ENCODE measurements at regions not wholly inside any gene's neighbourhood (a gene's known extent, or its start where the extent isn't known, plus 50 kb on each side); places are given as distances from the start of the nearest gene placed in this dataset.

DNA sequence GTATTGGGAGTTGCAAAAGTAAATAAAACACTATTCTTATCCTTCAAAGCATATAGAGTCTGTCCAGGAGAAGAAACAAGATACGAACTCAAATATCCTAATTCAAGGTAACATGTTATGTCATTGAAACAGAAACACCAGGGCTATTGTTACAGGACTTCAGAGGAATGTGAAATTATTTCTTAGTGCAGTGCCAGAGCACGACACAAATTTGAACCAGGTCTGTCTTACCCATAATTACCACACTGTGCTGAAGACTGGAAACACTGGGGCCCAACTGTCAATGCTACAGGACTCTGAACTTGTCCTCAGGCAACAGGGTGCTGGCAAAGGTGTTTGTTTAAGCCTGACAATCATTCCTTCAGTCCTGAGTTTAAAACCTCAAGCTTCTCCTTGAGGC is 633.6 kb upstream of the UBE2E2 start:
- H3K4me3 ChIP-seq: no peak overlapping the region
- no peak for DNase-seq
- H3K9me3 ChIP-seq: no peaks in the 10 kb centered on the region
- no peaks in the 10 kb centered on the region for H3K27me3 ChIP-seq
- H3K36me3 ChIP-seq: no peaks in the 10 kb centered on the region

- no peak for DNase-seq
- H3K36me3 ChIP-seq: no peaks in the 10 kb centered on the region
- no peaks in the 10 kb centered on the region for H3K9me3 ChIP-seq
- H3K4me3 ChIP-seq: no peak overlapping the region
- no peaks in the 10 kb centered on the region for H3K27me3 ChIP-seq
Observed at GRCh38 chr3:22581007-22581406, 622.1 kb upstream of the UBE2E2 start.

DNA sequence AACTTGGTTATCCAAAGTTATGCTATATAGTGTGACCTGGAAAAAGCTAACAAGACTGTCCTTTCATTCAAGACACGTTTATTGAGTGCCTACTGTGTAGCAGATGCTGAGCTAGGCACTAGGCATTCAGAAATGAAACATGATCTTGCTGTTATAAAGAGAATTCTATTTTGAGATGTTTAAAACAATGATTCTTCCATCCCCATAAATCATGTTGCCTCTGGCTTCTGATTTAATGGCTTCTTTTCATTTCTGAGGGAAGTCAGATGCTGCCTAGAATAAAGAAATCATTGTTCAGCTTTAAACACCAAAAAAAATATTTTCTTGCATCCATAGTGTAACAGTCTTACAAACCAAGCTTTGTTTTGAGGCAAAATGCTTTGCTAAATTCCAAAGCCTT is 620.9 kb upstream of the UBE2E2 start:
- DNase-seq: no peak
- no peak overlapping the region for H3K4me3 ChIP-seq
- H3K27me3 ChIP-seq: no peaks in the 10 kb centered on the region
- no peaks in the 10 kb centered on the region for H3K36me3 ChIP-seq
- H3K9me3 ChIP-seq: no peaks in the 10 kb centered on the region

GRCh38 chr3:22585504-22585903 is 617.6 kb upstream of the UBE2E2 start:
- H3K4me3 ChIP-seq: no peak overlapping the region
- DNase-seq: peak; percentile 3
- no peaks in the 10 kb centered on the region for H3K36me3 ChIP-seq
- no peaks in the 10 kb centered on the region for H3K27me3 ChIP-seq
- H3K9me3 ChIP-seq: no peaks in the 10 kb centered on the region

DNA sequence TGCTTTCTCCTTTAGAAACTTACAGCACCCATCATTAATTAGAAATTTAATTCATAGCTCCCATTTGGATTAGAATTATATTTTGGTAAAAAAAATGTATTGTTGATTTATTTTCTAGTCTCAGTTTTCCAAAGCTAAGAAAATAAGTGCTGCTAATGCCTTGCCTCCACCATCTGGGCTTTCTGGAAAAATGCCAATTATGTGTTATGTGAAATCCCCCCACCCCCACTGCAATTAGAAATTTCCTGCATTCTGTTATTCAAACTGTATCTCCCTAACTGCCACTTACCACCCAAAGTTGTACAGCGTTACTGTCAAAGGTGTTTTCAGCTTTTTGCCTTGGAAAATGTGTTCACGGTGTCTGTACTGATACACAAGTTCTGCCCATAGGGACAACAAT is 617.2 kb upstream of the UBE2E2 start:
- no peaks in the 10 kb centered on the region for H3K9me3 ChIP-seq
- no peaks in the 10 kb centered on the region for H3K27me3 ChIP-seq
- no peak overlapping the region for H3K4me3 ChIP-seq
- no peak for DNase-seq
- no peaks in the 10 kb centered on the region for H3K36me3 ChIP-seq

GRCh38 chr3:22587446-22587845 is 615.7 kb upstream of the UBE2E2 start:
- Histone ChIP-seq H3K4me3 (no peak overlapping the region), H3K9me3 (no peaks in the 10 kb centered on the region), H3K27me3 (no peaks in the 10 kb centered on the region), H3K36me3 (no peaks in the 10 kb centered on the region)
- no peak for DNase-seq

- DNase-seq: no peak
- Histone ChIP-seq H3K36me3 (no peaks in the 10 kb centered on the region), H3K4me3 (no peak overlapping the region), H3K9me3 (no peaks in the 10 kb centered on the region), H3K27me3 (no peaks in the 10 kb centered on the region)
Observed at GRCh38 chr3:22593638-22594037, 609.5 kb upstream of the UBE2E2 start.

DNA sequence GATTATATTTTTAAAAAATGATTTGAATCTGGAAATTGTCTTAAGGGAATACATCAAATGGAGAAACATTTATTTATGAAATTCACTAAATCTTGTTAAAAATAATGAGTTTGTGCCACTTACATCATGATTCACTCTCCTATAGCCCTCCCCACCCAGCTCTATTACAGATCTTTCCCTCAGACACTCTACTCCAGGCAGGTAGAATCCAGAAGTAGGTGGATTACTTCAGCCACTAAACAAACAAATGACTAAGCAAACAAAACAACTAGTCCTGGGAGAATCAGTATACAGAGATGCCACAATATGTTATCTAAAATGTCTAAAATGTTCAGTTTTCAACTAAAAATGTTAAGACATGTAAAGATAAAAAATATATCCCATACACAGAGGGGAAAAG is 608.1 kb upstream of the UBE2E2 start:
- Histone ChIP-seq H3K36me3 (no peaks in the 10 kb centered on the region), H3K27me3 (no peaks in the 10 kb centered on the region), H3K4me3 (no peak overlapping the region), H3K9me3 (no peaks in the 10 kb centered on the region)
- no peak for DNase-seq

DNA sequence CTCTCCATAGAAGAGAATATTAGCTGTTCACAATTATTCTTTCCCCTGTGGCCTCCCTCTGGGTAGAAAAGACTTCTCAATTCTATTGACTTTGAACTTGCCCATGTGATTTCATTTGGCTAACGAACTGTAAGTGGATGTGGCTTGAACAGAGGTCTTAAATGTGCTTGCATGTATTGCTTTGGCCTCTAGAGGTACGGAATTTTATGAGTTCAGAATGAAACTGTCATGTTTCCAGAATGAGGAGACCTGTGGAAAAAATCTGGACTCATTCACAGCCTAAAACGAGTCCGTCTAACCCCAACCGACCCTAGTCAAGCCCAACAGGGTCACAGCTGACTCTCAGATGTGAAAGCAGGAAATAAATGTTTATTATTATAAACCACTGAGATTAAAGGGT is 596.7 kb upstream of the UBE2E2 start:
- Histone ChIP-seq H3K36me3 (no peaks in the 10 kb centered on the region), H3K27me3 (no peaks in the 10 kb centered on the region), H3K9me3 (no peaks in the 10 kb centered on the region), H3K4me3 (no peak overlapping the region)
- no peak for DNase-seq

DNA sequence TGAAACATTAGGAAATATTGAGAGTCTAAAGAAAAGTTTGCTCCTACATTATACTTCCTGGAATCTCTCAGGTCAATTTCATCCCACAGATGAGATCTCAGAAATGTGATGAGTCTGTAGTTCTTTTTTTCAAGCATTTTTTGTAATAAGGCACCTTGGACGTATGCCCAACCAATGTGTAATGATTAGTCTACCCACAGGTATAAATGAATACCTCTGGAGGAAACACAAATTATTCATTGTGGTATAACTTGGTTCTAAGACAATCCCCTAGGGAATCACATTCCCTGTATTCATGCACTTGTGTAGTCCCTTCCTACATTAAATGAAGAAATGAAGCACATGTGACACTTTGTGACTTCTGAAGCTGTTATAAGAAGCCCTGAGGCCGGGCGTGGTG is 596.2 kb upstream of the UBE2E2 start:
- no peaks in the 10 kb centered on the region for H3K27me3 ChIP-seq
- H3K36me3 ChIP-seq: no peaks in the 10 kb centered on the region
- no peak for DNase-seq
- H3K9me3 ChIP-seq: no peaks in the 10 kb centered on the region
- H3K4me3 ChIP-seq: no peak overlapping the region

DNA sequence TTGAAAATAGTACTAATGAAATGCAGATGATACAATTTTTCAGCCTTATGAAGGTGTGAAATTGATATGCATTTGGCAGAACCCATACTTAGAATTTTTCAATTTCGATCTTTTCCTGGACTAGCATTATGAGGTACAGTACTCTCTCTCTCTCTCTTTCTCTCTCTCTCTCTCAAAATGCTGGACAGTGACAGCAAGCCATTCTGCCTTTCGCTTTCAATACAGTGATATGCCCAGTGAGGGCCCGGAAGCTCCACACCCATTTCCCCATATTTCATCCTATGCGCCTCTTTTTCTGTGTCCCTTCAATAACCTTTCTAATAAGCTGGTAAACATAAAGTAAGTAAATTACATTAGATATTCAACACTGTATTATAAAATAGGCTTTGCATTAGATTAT is 595.0 kb upstream of the UBE2E2 start:
- H3K9me3 ChIP-seq: no peaks in the 10 kb centered on the region
- DNase-seq: no peak

DNA sequence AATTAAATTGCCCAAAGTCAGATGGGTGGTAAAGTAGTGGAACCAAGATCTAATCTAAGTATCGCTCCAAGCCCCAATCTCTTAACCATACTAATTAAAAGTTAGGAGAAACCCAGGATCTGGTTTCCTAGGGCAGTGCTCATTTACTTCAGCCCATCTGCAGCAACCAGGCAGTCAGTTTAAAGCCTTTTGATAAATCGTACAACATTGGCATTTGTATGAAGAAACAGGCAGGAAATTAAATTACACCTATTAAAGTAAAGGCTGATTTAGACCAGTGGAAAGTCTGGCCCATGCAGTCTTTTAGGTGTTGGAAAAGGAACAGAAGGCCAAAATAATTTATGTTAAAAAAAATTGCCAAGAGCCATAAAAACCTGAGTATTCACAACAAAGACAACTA is 594.4 kb upstream of the UBE2E2 start:
- Histone ChIP-seq H3K9me3 (no peaks in the 10 kb centered on the region), H3K27me3 (no peaks in the 10 kb centered on the region), H3K36me3 (no peaks in the 10 kb centered on the region), H3K4me3 (no peak overlapping the region)
- DNase-seq: no peak

More for the DNA sequence above, 595.0 kb upstream of the UBE2E2 start:
- H3K36me3 ChIP-seq: no peaks in the 10 kb centered on the region
- H3K27me3 ChIP-seq: no peaks in the 10 kb centered on the region
- no peak overlapping the region for H3K4me3 ChIP-seq

DNA sequence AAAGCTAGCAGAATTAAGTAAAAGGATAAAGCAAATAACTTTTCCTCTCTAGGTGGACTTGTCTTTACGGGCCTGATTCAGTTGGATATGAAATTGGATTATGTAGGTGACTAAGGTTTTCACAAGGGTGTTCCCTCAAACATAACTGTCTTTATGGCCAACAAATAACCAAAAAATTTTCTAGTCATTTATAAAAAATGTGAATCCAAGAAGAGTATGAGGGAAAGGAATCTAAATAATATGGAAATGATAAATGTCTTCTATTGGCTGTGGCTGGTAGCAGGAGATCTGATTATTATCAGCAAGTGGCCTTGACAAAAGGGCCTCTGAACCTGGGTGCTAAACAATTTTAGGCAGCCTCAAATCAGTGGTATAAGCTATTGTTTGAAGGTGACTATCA is 594.0 kb upstream of the UBE2E2 start:
- no peak for DNase-seq

GRCh38 chr3:22612927-22613326 is 590.2 kb upstream of the UBE2E2 start:
- H3K36me3 ChIP-seq: no peaks in the 10 kb centered on the region
- no peak for DNase-seq
- no peaks in the 10 kb centered on the region for H3K27me3 ChIP-seq
- no peak overlapping the region for H3K4me3 ChIP-seq
- no peaks in the 10 kb centered on the region for H3K9me3 ChIP-seq

More for the DNA sequence above, 594.0 kb upstream of the UBE2E2 start:
- H3K4me3 ChIP-seq: no peak overlapping the region
- H3K27me3 ChIP-seq: no peaks in the 10 kb centered on the region
- H3K9me3 ChIP-seq: no peaks in the 10 kb centered on the region
- no peaks in the 10 kb centered on the region for H3K36me3 ChIP-seq

DNA sequence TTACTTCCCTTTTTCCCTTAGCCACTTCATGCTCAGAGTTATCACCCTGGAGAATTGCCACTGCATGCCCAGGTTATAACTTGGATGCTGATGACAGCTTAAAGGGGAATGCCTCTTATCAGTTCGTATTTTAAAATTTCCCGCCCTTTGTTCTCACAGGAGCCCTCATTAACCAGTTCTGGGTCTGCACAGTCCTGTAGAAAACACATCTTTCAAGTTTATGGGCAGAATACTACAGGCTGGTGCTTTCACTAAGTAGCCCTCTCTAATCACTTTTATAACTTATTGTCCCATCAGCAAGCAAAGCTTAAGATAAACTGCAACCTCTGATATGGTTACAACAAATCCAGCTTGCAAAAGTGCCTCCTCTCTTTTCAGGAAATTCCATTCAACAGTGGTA is 587.3 kb upstream of the UBE2E2 start:
- Histone ChIP-seq H3K9me3 (no peaks in the 10 kb centered on the region), H3K36me3 (no peaks in the 10 kb centered on the region), H3K27me3 (no peaks in the 10 kb centered on the region), H3K4me3 (no peak overlapping the region)
- no peak for DNase-seq

- Histone ChIP-seq H3K36me3 (no peaks in the 10 kb centered on the region), H3K27me3 (no peaks in the 10 kb centered on the region), H3K9me3 (no peaks in the 10 kb centered on the region), H3K4me3 (no peak overlapping the region)
- no peak for DNase-seq
Observed at GRCh38 chr3:22617372-22617771, 585.8 kb upstream of the UBE2E2 start.

DNA sequence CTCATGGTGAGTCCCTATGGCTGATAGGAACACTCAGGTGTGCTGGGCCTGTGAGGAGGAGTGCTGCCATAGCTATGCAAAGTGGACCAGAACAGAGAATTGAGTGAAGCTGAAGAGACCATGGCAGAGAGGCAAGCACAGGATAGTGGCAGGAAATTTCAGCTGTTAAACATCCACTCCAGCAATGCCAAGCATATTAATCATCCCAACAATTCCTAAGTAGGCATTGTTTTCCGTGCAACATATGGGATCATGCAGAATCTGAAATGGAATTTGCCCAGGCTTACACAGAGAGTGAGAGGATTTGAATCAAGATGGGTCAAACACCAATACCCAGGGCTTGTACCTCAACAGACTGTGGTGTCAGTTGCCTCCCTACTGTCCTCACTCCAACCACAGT is 582.6 kb upstream of the UBE2E2 start:
- Histone ChIP-seq H3K9me3 (no peaks in the 10 kb centered on the region), H3K4me3 (no peak overlapping the region), H3K27me3 (no peaks in the 10 kb centered on the region), H3K36me3 (no peaks in the 10 kb centered on the region)
- DNase-seq: no peak

GRCh38 chr3:22621205-22621809 is 581.8 kb upstream of the UBE2E2 start:
- Histone ChIP-seq H3K36me3 (no peaks in the 10 kb centered on the region), H3K27me3 (no peaks in the 10 kb centered on the region), H3K9me3 (no peaks in the 10 kb centered on the region), H3K4me3 (no peak overlapping the region)
- DNase-seq: no peak

GRCh38 chr3:22627993-22628499 is 575.1 kb upstream of the UBE2E2 start:
- Histone ChIP-seq H3K9me3 (no peaks in the 10 kb centered on the region), H3K36me3 (no peaks in the 10 kb centered on the region), H3K4me3 (no peak overlapping the region), H3K27me3 (no peaks in the 10 kb centered on the region)
- no peak for DNase-seq

All from MG63 (cell line).